ENCODE measurements at regions not wholly inside any gene's neighbourhood (a gene's known extent, or its start where the extent isn't known, plus 50 kb on each side); places are given as distances from the start of the nearest gene placed in this dataset.
"Not testable (repeated sequence)": the region's sequence is repeated elsewhere in the genome, so short reads cannot be mapped to it uniquely, and the experiment has no call there.

GRCh38 chr5:63401436-63402046 lies 560.7 kb downstream of the HTR1A start:
- Histone ChIP-seq H2AFZ (replicated peaks) (no peak overlapping the region), H3K9me3 (ENCODE audit: low read depth) (no peaks in the 10 kb centered on the region), H3F3A (ENCODE audit: low read depth) (no peaks in the 10 kb centered on the region), H3K79me2 (ENCODE audit: low read depth) (no peaks in the 10 kb centered on the region), H3K27ac (no peak overlapping the region), H3K27me3 (no peaks in the 10 kb centered on the region), H3K36me3 (no peaks in the 10 kb centered on the region), H3K4me3 (no peak overlapping the region), H3K9ac (no peak overlapping the region), H3K4me2 (no peak overlapping the region), H3K4me1 (no peaks in the 10 kb centered on the region), H4K20me1 (ENCODE audit: low read depth) (no peaks in the 10 kb centered on the region)
- TF ChIP-seq EZH2phosphoT487 (IDR thresholded peaks at IDR 0.05) (no peak), EZH2 (IDR thresholded peaks at IDR 0.05) (no peak), CTCF (IDR thresholded peaks at IDR 0.05) (peak; percentile 93)
- no peak overlapping the region for H3K4me3 Mint-ChIP-seq
- no peaks in the 10 kb centered on the region for H3K9me3 Mint-ChIP-seq
- no peaks in the 10 kb centered on the region for H3K36me3 Mint-ChIP-seq
- H3K4me1 Mint-ChIP-seq = no peaks in the 10 kb centered on the region
- DNase-seq (ENCODE audit: low spot score) = peak; percentile 77
- peaks cover 3% of the 10 kb centered on the region for H3K27me3 Mint-ChIP-seq (ENCODE audit: insufficient read depth, low read depth)
- no peak overlapping the region for H3K27ac Mint-ChIP-seq

DNA sequence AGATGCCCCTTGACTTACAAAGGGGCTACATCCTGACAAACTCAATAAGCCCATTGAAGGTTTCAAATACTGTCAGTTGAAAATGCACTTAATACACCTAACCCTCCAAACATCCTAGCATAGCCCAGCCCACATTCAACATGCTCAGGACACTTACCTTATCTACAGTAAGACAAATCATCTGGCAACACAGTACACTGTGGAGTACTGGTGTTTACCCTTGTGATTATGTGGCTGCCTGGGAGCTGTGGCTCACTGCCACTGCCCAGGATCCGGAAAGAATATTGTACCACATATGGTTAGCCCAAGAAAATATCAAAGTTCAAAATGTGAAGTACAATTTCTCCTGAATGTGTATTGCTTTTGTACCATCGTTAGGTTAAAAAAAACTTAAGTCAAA lies 562.2 kb downstream of the HTR1A start:
- H3K27ac Mint-ChIP-seq = no peak overlapping the region
- H3K79me2 ChIP-seq (ENCODE audit: low read depth) = no peaks in the 10 kb centered on the region
- no peak overlapping the region for H3K27ac ChIP-seq
- no peaks in the 10 kb centered on the region for H3K36me3 Mint-ChIP-seq
- no peak overlapping the region for H2AFZ ChIP-seq (replicated peaks)
- H3F3A ChIP-seq (ENCODE audit: low read depth) = no peaks in the 10 kb centered on the region
- no peaks in the 10 kb centered on the region for H3K36me3 ChIP-seq
- no peaks in the 10 kb centered on the region for H3K27me3 ChIP-seq
- DNase-seq (ENCODE audit: low spot score) = no peak
- H3K4me3 Mint-ChIP-seq = no peak overlapping the region
- no peaks in the 10 kb centered on the region for H3K9me3 ChIP-seq (ENCODE audit: low read depth)
- H3K9me3 Mint-ChIP-seq = no peaks in the 10 kb centered on the region
- no peaks in the 10 kb centered on the region for H4K20me1 ChIP-seq (ENCODE audit: low read depth)
- H3K9ac ChIP-seq = no peak overlapping the region
- no peaks in the 10 kb centered on the region for H3K4me1 Mint-ChIP-seq
- TF ChIP-seq EZH2 (IDR thresholded peaks at IDR 0.05) (no peak), EZH2phosphoT487 (IDR thresholded peaks at IDR 0.05) (no peak), CTCF (IDR thresholded peaks at IDR 0.05) (no peak)
- H3K27me3 Mint-ChIP-seq (ENCODE audit: insufficient read depth, low read depth) = peaks cover 3% of the 10 kb centered on the region
- no peaks in the 10 kb centered on the region for H3K4me1 ChIP-seq
- no peak overlapping the region for H3K4me2 ChIP-seq
- H3K4me3 ChIP-seq = no peak overlapping the region

DNA sequence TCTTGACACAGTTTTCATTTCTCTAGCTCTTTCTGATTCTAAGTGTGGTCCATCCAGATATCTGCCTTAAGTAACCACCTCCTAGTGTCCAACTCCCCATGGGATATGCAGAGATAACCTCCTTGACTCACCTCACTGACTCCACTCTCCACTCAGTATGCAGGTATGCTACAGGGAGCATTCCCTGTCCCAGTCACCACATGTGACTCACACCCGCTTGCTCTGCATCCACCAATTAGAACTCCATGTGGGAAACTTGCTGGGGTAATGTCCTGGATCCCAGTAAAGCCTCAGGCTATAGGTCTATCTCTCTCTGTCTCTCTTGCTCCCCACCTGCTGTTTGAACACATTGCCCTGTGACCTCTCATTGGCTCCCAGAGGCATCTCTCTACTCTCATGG lies 563.9 kb downstream of the HTR1A start:
- DNase-seq (ENCODE audit: low spot score) = no peak

GRCh38 chr5:63388188-63388587 lies 574.1 kb downstream of the HTR1A start:
- H3F3A ChIP-seq (ENCODE audit: low read depth); H3K4me1 ChIP-seq; H4K20me1 ChIP-seq (ENCODE audit: low read depth); H3K27ac ChIP-seq; H3K4me1 Mint-ChIP-seq; H3K36me3 ChIP-seq; H3K4me2 ChIP-seq; H2AFZ ChIP-seq (replicated peaks); H3K36me3 Mint-ChIP-seq; H3K27ac Mint-ChIP-seq; H3K27me3 ChIP-seq; H3K79me2 ChIP-seq (ENCODE audit: low read depth); H3K4me3 ChIP-seq; H3K9me3 ChIP-seq (ENCODE audit: low read depth); H3K27me3 Mint-ChIP-seq (ENCODE audit: insufficient read depth, low read depth); H3K9me3 Mint-ChIP-seq; H3K9ac ChIP-seq; H3K4me3 Mint-ChIP-seq; DNase-seq (ENCODE audit: low spot score): not testable (repeated sequence)

More for the DNA sequence above, 563.9 kb downstream of the HTR1A start:
- H3K36me3 ChIP-seq = no peaks in the 10 kb centered on the region
- H3K27ac ChIP-seq = no peak overlapping the region
- no peaks in the 10 kb centered on the region for H4K20me1 ChIP-seq (ENCODE audit: low read depth)
- no peak overlapping the region for H3K4me3 ChIP-seq
- no peaks in the 10 kb centered on the region for H3K4me1 Mint-ChIP-seq
- H3K27me3 ChIP-seq = no peaks in the 10 kb centered on the region
- no peaks in the 10 kb centered on the region for H3K4me1 ChIP-seq
- no peaks in the 10 kb centered on the region for H3K36me3 Mint-ChIP-seq
- no peaks in the 10 kb centered on the region for H3K79me2 ChIP-seq (ENCODE audit: low read depth)
- H3K9me3 ChIP-seq (ENCODE audit: low read depth) = no peaks in the 10 kb centered on the region
- no peaks in the 10 kb centered on the region for H3F3A ChIP-seq (ENCODE audit: low read depth)
- peaks cover 3% of the 10 kb centered on the region for H3K27me3 Mint-ChIP-seq (ENCODE audit: insufficient read depth, low read depth)
- H3K4me2 ChIP-seq = no peak overlapping the region
- no peak overlapping the region for H3K4me3 Mint-ChIP-seq
- TF ChIP-seq EZH2phosphoT487 (IDR thresholded peaks at IDR 0.05) (no peak), EZH2 (IDR thresholded peaks at IDR 0.05) (no peak), CTCF (IDR thresholded peaks at IDR 0.05) (no peak)
- H3K9me3 Mint-ChIP-seq = no peaks in the 10 kb centered on the region
- no peak overlapping the region for H3K9ac ChIP-seq
- no peak overlapping the region for H3K27ac Mint-ChIP-seq
- H2AFZ ChIP-seq (replicated peaks) = no peak overlapping the region
